HL-60 (cell line): ENCODE measurements at regions not wholly inside any gene's neighbourhood (a gene's known extent, or its start where the extent isn't known, plus 50 kb on each side); places are given as distances from the start of the nearest gene placed in this dataset.

ENCODE experiments used
- DNase-seq, 2 experiments: peaks; one replicate each; pipeline ENCODE4 v3.0.0-alpha.2; 2010 to 2020; ENCODE audit warnings: low read depth in 1 of 2, low spot score in 1 of 2
- H3K27ac ChIP-seq: fragments of 250-450 bp; sonication (Bioruptor Pico); replicated peaks from 2 replicates; pipeline ENCODE4 v1.5.1; 2020; ENCODE audit warnings: mild to moderate bottlenecking, moderate library complexity
- H3K27me3 ChIP-seq: fragments of 250-450 bp; sonication (Bioruptor Pico); 2 replicates; pipeline ENCODE4 v1.5.1; 2021; ENCODE audit warnings: mild to moderate bottlenecking, moderate library complexity; ENCODE audit not compliant: insufficient read depth, poor library complexity, severe bottlenecking
- H3K4me3 ChIP-seq: replicated peaks from 2 replicates; pipeline ENCODE4 v1.5.1; 2011; ENCODE audit warnings: mild to moderate bottlenecking, control low read depth, low read length; ENCODE audit not compliant: insufficient read depth
- GABPA ChIP-seq: IDR thresholded peaks from 2 replicates; pipeline ENCODE4 v1.6.1; 2012; ENCODE audit warnings: low read depth
- POLR2AphosphoS5 ChIP-seq: IDR thresholded peaks from 2 replicates; pipeline ENCODE4 v1.6.1; 2012; ENCODE audit warnings: low read depth
- REST ChIP-seq: IDR thresholded peaks from 2 replicates; pipeline ENCODE4 v1.6.1; 2012; ENCODE audit warnings: low read depth; ENCODE audit not compliant: insufficient replicate concordance
- SPI1 ChIP-seq: IDR thresholded peaks from 2 replicates; pipeline ENCODE4 v1.6.1; 2012; ENCODE audit warnings: low read depth, mild to moderate bottlenecking, borderline replicate concordance
- TF ChIP-seq, protein P1 (sequence below): IDR thresholded peaks from one replicate; pipeline ENCODE4 v1.5.1; 2011; ENCODE audit warnings: low read length, control low read depth, inconsistent platforms; ENCODE audit not compliant: insufficient read depth

DNA sequence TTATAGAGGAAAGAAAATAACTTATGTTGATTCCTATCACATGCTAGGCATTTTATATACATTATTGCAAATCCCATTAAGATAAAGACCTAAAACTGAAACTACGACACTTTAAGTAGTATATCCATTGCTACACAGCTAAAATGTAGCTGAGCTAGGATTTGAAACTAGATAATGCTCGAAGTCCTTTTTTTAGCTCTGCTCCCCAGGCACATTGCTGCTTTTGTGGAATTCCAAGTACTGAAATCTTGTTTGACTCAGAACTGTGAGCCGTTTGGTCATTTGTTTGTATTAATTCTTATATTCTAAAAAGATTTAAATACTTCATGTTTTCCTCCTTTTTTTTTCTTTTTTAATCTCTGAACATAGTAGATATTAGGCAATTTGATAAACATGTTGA is 644.8 kb downstream of the HACE1 start:
- H3K4me3 ChIP-seq: no peak overlapping the region
- H3K27ac ChIP-seq: no peak overlapping the region
- no peak for DNase-seq
- no peaks in the 10 kb centered on the region for H3K27me3 ChIP-seq
- no peak for TF ChIP-seq SPI1
- no peak for TF ChIP-seq POLR2AphosphoS5
- no peak for TF ChIP-seq GABPA
- TF ChIP-seq, protein P1, sequence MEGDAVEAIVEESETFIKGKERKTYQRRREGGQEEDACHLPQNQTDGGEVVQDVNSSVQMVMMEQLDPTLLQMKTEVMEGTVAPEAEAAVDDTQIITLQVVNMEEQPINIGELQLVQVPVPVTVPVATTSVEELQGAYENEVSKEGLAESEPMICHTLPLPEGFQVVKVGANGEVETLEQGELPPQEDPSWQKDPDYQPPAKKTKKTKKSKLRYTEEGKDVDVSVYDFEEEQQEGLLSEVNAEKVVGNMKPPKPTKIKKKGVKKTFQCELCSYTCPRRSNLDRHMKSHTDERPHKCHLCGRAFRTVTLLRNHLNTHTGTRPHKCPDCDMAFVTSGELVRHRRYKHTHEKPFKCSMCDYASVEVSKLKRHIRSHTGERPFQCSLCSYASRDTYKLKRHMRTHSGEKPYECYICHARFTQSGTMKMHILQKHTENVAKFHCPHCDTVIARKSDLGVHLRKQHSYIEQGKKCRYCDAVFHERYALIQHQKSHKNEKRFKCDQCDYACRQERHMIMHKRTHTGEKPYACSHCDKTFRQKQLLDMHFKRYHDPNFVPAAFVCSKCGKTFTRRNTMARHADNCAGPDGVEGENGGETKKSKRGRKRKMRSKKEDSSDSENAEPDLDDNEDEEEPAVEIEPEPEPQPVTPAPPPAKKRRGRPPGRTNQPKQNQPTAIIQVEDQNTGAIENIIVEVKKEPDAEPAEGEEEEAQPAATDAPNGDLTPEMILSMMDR: no peak
- TF ChIP-seq REST: no peak

DNA sequence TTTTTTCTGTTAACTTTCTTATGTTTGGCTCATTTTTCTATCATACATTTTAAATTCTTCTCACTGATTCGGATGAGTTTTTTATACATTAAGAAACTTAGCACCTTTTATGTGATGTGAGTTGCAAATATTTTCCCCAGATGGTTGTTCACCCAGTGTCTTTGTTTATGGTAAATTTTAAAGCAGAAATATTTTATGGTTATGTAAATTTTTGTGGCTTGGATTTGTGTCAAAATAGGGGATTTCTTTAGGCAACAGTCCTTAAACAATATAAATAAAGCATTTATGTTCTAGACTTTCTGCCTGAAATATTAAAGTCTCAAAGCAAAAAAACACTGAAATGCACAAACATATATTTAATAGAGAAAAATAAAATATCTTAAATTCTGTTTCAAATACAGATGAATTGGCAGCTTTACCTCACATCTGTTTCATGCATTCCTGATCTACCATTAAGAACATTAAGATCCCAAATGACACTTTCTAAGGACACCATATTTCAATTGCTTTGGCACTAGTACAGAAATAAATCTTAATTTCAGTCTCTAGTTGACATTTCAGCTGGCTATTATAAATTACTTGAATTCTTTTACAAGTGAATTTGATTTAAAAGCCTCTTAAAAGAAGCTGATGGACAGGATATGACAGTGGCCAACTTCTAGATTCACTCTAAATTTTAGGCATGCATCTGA is 646.6 kb downstream of the HACE1 start:
- Histone ChIP-seq H3K4me3 (no peak overlapping the region), H3K27me3 (no peaks in the 10 kb centered on the region), H3K27ac (no peak overlapping the region)
- no peak for TF ChIP-seq POLR2AphosphoS5
- no peak for TF ChIP-seq SPI1
- TF ChIP-seq, protein P1: no peak
- no peak for TF ChIP-seq GABPA
- TF ChIP-seq REST: no peak
- DNase-seq: no peak

DNA sequence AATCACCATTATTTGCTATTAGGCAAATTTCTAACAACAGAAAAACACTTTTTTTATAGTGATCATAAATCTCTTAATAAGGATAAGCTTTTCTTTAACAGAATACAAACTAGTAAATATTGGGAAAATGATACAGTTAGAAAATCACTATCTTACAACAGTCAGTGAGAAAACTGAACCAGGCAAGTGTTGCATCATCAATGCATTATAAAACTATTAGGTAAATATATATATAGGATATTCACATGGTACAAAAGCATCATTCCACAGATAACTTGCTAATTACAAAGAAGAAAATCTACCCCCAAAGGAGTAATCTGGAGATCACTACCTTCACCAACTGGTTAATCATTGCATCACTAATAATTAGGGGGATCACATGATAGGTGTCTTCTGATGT is 652.1 kb downstream of the HACE1 start:
- Histone ChIP-seq H3K27me3 (no peaks in the 10 kb centered on the region), H3K4me3 (no peak overlapping the region), H3K27ac (no peak overlapping the region)
- no peak for DNase-seq
- no peak for TF ChIP-seq SPI1
- TF ChIP-seq GABPA: no peak
- no peak for TF ChIP-seq POLR2AphosphoS5
- TF ChIP-seq REST: no peak
- TF ChIP-seq, protein P1: no peak
